Fibroblast of lung (primary cell): ENCODE measurements at regions not wholly inside any gene's neighbourhood (a gene's known extent, or its start where the extent isn't known, plus 50 kb on each side); places are given as distances from the start of the nearest gene placed in this dataset.

Experiments used
- DNase-seq, 2 donors: peaks; one replicate each; pipeline versions ENCODE4 v3.0.0 to v3.0.0-alpha.2; 2010; ENCODE audit warnings: low read depth in 2 of 2
- H2AFZ ChIP-seq: 2 replicates; pipeline ENCODE4 v1.5.1; 2012; ENCODE audit warnings: low read length, control low read depth, inconsistent platforms
- H3K27ac ChIP-seq: 2 replicates; pipeline ENCODE4 v1.5.1; 2011; ENCODE audit warnings: low read length, control low read depth; ENCODE audit not compliant: insufficient read depth
- H3K27me3 ChIP-seq: 2 replicates; pipeline ENCODE4 v1.5.1; 2011; ENCODE audit warnings: mild to moderate bottlenecking, low read length; ENCODE audit not compliant: control insufficient read depth, insufficient read depth
- H3K36me3 ChIP-seq: 2 replicates; pipeline ENCODE4 v1.5.1; 2011; ENCODE audit warnings: low read length; ENCODE audit not compliant: control insufficient read depth, insufficient read depth
- H3K4me1 ChIP-seq: 2 replicates; pipeline ENCODE4 v1.5.1; 2011; ENCODE audit warnings: low read length; ENCODE audit not compliant: control insufficient read depth, insufficient read depth; ENCODE audit errors: extremely low read depth
- H3K4me2 ChIP-seq: 2 replicates; pipeline ENCODE4 v1.5.1; 2011; ENCODE audit warnings: low read length, control low read depth; ENCODE audit not compliant: insufficient read depth; ENCODE audit errors: extremely low read depth
- H3K4me3 ChIP-seq, 4 experiments: fragments of 200-600 bp in 1 of 4; sonication (generic) in 1 of 4; replicated peaks in 1 of 4; 2 replicates each; pipeline ENCODE4 v1.5.1; 2011 to 2016; ENCODE audit warnings: low read length in 4 of 4, low read depth in 3 of 4, mild to moderate bottlenecking in 3 of 4, control low read depth in 2 of 4, inconsistent platforms in 1 of 4, mixed read lengths in 1 of 4; ENCODE audit not compliant: insufficient read depth in 1 of 4; ENCODE audit errors: control extremely low read depth in 1 of 4
- H3K79me2 ChIP-seq: 2 replicates; pipeline ENCODE4 v1.5.1; 2012; ENCODE audit warnings: mild to moderate bottlenecking, low read length, inconsistent platforms; ENCODE audit not compliant: control insufficient read depth, insufficient read depth
- H3K9ac ChIP-seq: 2 replicates; pipeline ENCODE4 v1.5.1; 2011; ENCODE audit warnings: mild to moderate bottlenecking, low read length, control low read depth; ENCODE audit not compliant: insufficient read depth
- H3K9me3 ChIP-seq: 2 replicates; pipeline ENCODE4 v1.5.1; 2012; ENCODE audit warnings: low read depth, low read length; ENCODE audit not compliant: control insufficient read depth, insufficient read depth
- H4K20me1 ChIP-seq: 2 replicates; pipeline ENCODE4 v1.5.1; 2011; ENCODE audit warnings: low read length; ENCODE audit not compliant: control insufficient read depth, insufficient read depth; ENCODE audit errors: extremely low read depth
- EZH2 ChIP-seq: IDR thresholded peaks from 2 replicates; pipeline ENCODE4 v1.5.1; 2012; ENCODE audit warnings: low read length, control low read depth, mild to moderate bottlenecking; ENCODE audit errors: missing control alignments
- TF ChIP-seq, protein P1 (sequence below), 2 donors: IDR thresholded peaks in 1 of 2; conservative IDR thresholded peaks in 1 of 2; 1 replicate in 1 of 2; 2 replicates in 1 of 2; pipeline ENCODE4 v1.5.1; 2011 to 2012; ENCODE audit warnings: low read length in 2 of 2, control low read depth in 1 of 2, inconsistent platforms in 1 of 2, low read depth in 1 of 2, mild to moderate bottlenecking in 1 of 2

DNA sequence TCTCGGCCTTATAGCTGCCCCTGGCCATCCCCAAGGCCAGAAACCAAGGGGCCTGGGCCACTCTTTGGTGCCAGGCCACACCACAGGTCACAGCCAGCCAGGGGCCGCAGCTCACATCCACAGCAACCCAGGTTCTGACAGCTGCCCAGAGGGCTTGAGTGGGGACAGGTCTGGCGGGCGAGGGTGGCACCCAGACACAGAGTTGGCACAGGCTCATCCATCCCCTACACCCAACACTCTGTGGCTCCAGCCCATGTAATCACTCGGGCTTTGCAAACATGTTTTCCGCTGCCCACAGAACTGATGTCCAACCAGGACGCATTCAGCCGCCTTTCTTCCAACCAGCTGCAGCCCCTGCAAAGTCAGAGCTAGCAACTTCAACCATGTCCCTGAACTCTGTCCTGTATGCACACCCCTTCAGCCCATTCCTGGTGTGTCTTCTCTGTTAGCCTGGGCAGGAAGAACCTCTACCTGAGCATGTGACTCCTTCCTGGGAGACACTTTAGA is 57.7 kb upstream of the PPP2R2D start:
- H4K20me1 ChIP-seq, result no peaks in the 10 kb centered on the region
- H3K4me2 ChIP-seq, result no peak overlapping the region
- no peaks in the 10 kb centered on the region for H3K4me1 ChIP-seq
- H3K79me2 ChIP-seq, result no peaks in the 10 kb centered on the region
- no peak overlapping the region for H2AFZ ChIP-seq
- H3K9ac ChIP-seq, result no peak overlapping the region
- H3K27me3 ChIP-seq, result no peaks in the 10 kb centered on the region
- no peak for TF ChIP-seq EZH2
- TF ChIP-seq, protein P1, sequence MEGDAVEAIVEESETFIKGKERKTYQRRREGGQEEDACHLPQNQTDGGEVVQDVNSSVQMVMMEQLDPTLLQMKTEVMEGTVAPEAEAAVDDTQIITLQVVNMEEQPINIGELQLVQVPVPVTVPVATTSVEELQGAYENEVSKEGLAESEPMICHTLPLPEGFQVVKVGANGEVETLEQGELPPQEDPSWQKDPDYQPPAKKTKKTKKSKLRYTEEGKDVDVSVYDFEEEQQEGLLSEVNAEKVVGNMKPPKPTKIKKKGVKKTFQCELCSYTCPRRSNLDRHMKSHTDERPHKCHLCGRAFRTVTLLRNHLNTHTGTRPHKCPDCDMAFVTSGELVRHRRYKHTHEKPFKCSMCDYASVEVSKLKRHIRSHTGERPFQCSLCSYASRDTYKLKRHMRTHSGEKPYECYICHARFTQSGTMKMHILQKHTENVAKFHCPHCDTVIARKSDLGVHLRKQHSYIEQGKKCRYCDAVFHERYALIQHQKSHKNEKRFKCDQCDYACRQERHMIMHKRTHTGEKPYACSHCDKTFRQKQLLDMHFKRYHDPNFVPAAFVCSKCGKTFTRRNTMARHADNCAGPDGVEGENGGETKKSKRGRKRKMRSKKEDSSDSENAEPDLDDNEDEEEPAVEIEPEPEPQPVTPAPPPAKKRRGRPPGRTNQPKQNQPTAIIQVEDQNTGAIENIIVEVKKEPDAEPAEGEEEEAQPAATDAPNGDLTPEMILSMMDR (conservative IDR thresholded peaks at IDR 0.05 in 1 of 2, IDR thresholded peaks at IDR 0.05 in 1 of 2; ENCODE audit: low read depth in 1 of 2, low read length in 2 of 2), result no peak
- H3K4me3 ChIP-seq, result no peak overlapping the region
- no peak for DNase-seq
- H3K36me3 ChIP-seq, result no peaks in the 10 kb centered on the region
- H3K27ac ChIP-seq, result no peak overlapping the region
- H3K9me3 ChIP-seq, result no peaks in the 10 kb centered on the region

DNA sequence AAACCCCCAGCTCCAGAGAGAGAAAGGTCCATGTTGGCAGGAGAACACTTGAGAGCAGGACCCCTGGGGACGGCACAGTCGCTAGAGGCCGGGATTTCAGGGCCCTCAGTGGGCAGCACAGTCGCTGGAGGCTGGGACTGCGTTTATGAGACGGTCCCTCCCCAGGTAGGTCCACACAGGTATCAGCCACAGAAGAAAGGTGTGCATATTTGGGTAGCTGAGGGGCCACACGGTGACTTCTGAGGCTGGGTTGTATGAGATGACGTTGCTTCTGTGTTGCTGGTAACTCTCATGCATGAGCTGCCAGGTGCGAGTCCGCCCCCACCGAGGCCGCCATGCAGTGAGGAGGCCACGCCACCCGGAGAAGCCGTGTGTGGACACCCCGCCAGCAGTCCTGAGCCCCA is 56.9 kb upstream of the PPP2R2D start:
- no peak overlapping the region for H3K9ac ChIP-seq
- no peak overlapping the region for H3K27ac ChIP-seq
- no peak overlapping the region for H2AFZ ChIP-seq
- no peak overlapping the region for H3K4me2 ChIP-seq
- H4K20me1 ChIP-seq, result no peaks in the 10 kb centered on the region
- H3K4me1 ChIP-seq, result no peaks in the 10 kb centered on the region
- no peaks in the 10 kb centered on the region for H3K79me2 ChIP-seq
- TF ChIP-seq, protein P1 (conservative IDR thresholded peaks at IDR 0.05 in 1 of 2, IDR thresholded peaks at IDR 0.05 in 1 of 2; ENCODE audit: low read depth in 1 of 2, low read length in 2 of 2), result no peak
- no peaks in the 10 kb centered on the region for H3K27me3 ChIP-seq
- no peaks in the 10 kb centered on the region for H3K36me3 ChIP-seq
- no peak for DNase-seq
- H3K4me3 ChIP-seq, result no peak overlapping the region
- no peaks in the 10 kb centered on the region for H3K9me3 ChIP-seq

DNA sequence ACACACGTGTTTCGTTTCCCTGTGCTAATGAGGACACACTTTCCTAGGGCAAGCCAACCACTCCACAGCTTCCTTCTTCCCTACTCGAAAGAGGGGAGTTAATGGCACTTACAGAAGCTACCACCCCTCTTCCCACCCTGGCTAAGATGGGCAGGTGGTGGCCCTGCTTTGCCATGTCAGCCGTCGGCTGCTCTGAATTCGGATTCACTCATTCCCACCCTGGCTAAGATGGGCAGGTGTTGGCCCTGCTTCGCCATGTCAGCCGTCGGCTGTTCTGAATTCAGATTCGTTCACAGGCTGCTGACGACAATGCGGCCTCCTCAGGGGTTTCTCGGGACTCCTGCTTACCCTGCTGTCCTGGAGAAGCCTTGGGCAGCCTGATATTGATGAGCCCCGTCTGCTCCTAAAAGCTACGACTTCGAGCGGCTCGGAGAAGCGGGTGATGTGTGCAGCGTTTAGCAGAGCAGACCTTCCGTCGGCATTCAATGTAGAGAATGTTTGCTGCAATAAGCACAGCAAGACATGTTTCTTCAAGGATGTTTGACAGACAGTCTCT is 56.2 kb upstream of the PPP2R2D start:
- Histone ChIP-seq H3K9ac (no peak overlapping the region), H3K4me2 (no peak overlapping the region), H4K20me1 (no peaks in the 10 kb centered on the region), H2AFZ (no peak overlapping the region), H3K36me3 (no peaks in the 10 kb centered on the region), H3K27me3 (no peaks in the 10 kb centered on the region), H3K9me3 (no peaks in the 10 kb centered on the region), H3K27ac (no peak overlapping the region), H3K4me1 (no peaks in the 10 kb centered on the region), H3K79me2 (no peaks in the 10 kb centered on the region), H3K4me3 (no peak overlapping the region)
- TF ChIP-seq, protein P1 (conservative IDR thresholded peaks at IDR 0.05 in 1 of 2, IDR thresholded peaks at IDR 0.05 in 1 of 2; ENCODE audit: low read depth in 1 of 2, low read length in 2 of 2), result no peak
- no peak for TF ChIP-seq EZH2
- DNase-seq, result no peak
